Heart left ventricle (tissue), 16 donors: ENCODE measurements at regions not wholly inside any gene's neighbourhood (a gene's known extent, or its start where the extent isn't known, plus 50 kb on each side); places are given as distances from the start of the nearest gene placed in this dataset.

Experiments used
- ATAC-seq, 4 donors: fragments of 200-7000 bp; cut with Tn5 transposase; one replicate each; pipeline ENCODE4 v1.9.1; 2020 to 2022; ENCODE audit warnings: moderate library complexity in 4 of 4, mild to moderate bottlenecking in 3 of 4, moderate number of reproducible peaks in 1 of 4
- DNase-seq, 5 donors: peaks; one replicate each; pipeline ENCODE4 v3.0.0-alpha.2; 2020
- H3K27ac ChIP-seq, 12 donors: fragments of 200-600 bp; sonication (generic) in 4 of 12; one replicate each; pipeline versions ENCODE4 v1.5.0 to v1.8.0; 2016 to 2022; ENCODE audit warnings: mild to moderate bottlenecking in 2 of 12
- H3K27me3 ChIP-seq, 9 donors: fragments of 200-600 bp; sonication (generic) in 2 of 9; one replicate each; pipeline versions ENCODE4 v1.5.1 to v1.8.0; 2016 to 2022; ENCODE audit warnings: mild to moderate bottlenecking in 3 of 9
- H3K36me3 ChIP-seq, 9 donors: fragments of 200-600 bp; sonication (generic) in 2 of 9; one replicate each; pipeline versions ENCODE4 v1.5.0 to v1.8.0; 2018 to 2022; ENCODE audit warnings: mild to moderate bottlenecking in 2 of 9
- H3K4me1 ChIP-seq, 12 donors: fragments of 200-600 bp; sonication (generic) in 4 of 12; one replicate each; pipeline versions ENCODE4 v1.5.0 to v1.8.0; 2016 to 2022; ENCODE audit warnings: mild to moderate bottlenecking in 3 of 12
- H3K4me3 ChIP-seq, 12 donors: fragments of 200-600 bp; sonication (generic) in 4 of 12; one replicate each; pipeline versions ENCODE4 v1.5.0 to v1.8.0; 2017 to 2022; ENCODE audit warnings: mild to moderate bottlenecking in 9 of 12, moderate library complexity in 4 of 12
- H3K9me3 ChIP-seq, 12 donors: fragments of 200-600 bp; sonication (generic) in 4 of 12; one replicate each; pipeline versions ENCODE4 v1.5.0 to v1.8.0; 2016 to 2022; ENCODE audit warnings: mild to moderate bottlenecking in 1 of 12
- POLR2A ChIP-seq, 2 donors: fragments of 450-650 bp; IDR thresholded peaks; one replicate each; pipeline ENCODE4 v1.6.1; 2017; ENCODE audit warnings: antibody characterized with exemption in 2 of 2, mild to moderate bottlenecking in 2 of 2, moderate library complexity in 2 of 2
- WGBS, 4 donors: extraction: QIAGEN DNeasy Blood & Tissue Kit in 2 of 4; methylation state at CpG; one replicate each; pipeline versions ENCODE4 v1.1.5 to v1.1.7; 2013 to 2018; 5-methylcytosine and 5-hydroxymethylcytosine counted together
- intact Hi-C, 10 donors: fragments of 100-400 bp; cut with DNase I; formaldehyde crosslinking; loops; one replicate each; pipeline versions ENCODE4 v1.11.1 to v1.14.2; 2022
- TF ChIP-seq, protein P1 (sequence below), 12 donors: fragments of 200-600 bp; sonication (generic) in 4 of 12; IDR thresholded peaks; one replicate each; pipeline versions ENCODE4 v1.5.0 to v1.8.0; 2018 to 2022; ENCODE audit warnings: antibody characterized with exemption in 12 of 12, mild to moderate bottlenecking in 5 of 12
- donor health status: ischemic (EF 13 %, LVEDD 7.1; RV severe dilation, severe dysfunction).
- donor health status: healthy with polysubstance abuse.
- donor health status: DM: no; HTN: yes; CAD: no.
- donor health status: DM: no; HTN: no; CAD: no.
- donor health status: ischemic (EF 25% LVEDD 6.9; RV normal size, moderate dysfunction).
- donor health status: ischemic (EF 25% LVEDD 5.7; RV mildly dilated, moderate dysfunction).
- donor health status: healthy.
- donor health status: DM: yes; HTN: yes; CAD: no.
- donor health status: ischemic (EF 35%, LVEDD 5.7; RV mildly dilated, moderate dysfunction).
- donor health status: nonischemic (EF 11% LVEDD 7.7; RV severe dilation, severe dysfunction).
- donor health status: DM: yes; HTN: yes; CAD: no.
- donor health status: PGD.
- donor health status: ischemic (EF 29% LVEDD 5.4; RV normal size, mild dysfunction).
- donor health status: nonischemic (EF 23%, LVEDD 6.1; RV moderate dilation, normal function).

DNA sequence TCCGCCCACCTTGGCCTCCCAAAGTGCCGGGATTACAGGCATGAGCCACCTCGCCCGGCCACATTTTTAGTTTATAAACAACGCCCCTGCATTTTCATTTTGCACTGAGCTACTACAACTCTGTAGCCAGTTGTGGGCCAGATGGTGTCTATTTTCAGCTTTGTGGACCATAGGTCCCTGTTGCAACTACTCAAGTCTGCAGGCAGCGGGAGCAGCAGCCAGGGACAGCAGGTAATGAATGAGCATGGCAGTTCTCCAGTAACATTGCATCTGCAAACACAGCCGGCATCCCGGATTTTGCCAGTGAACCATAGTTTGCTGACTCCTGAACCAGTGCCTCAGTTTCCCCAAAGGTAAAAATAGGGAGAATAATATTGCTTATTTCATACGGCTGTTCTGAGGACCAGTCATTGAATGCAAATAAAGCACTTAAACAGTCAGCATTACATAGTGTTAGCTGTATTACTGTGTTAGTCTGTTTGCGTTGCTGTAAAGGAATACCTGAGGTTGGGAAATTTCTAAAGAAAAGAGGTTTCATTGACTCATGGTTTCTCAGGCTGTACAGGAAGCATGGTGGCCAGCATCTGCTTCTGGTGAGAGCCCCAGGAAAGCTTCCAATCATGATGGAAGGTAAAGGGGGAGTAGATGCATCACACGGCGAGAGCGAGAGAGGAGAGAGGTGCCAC lies 65.5 kb upstream of the SLC45A1 start:
- 89 to 95% (median 91%) methylated on average over 13 of the region's 13 CpGs for WGBS, 4 donors
- Histone ChIP-seq H3K36me3 (no peaks in the 10 kb centered on the region), H3K27ac (no peak overlapping the region), H3K9me3 (no peaks in the 10 kb centered on the region), H3K4me3 (no peak overlapping the region), H3K4me1 (no peaks in the 10 kb centered on the region), H3K27me3 (no peaks in the 10 kb centered on the region)
- no peak for ATAC-seq
- intact Hi-C loops, result no loop called here
- DNase-seq, result no peak
- TF ChIP-seq POLR2A (IDR thresholded peaks at IDR 0.05), result no peak
- TF ChIP-seq, protein P1, sequence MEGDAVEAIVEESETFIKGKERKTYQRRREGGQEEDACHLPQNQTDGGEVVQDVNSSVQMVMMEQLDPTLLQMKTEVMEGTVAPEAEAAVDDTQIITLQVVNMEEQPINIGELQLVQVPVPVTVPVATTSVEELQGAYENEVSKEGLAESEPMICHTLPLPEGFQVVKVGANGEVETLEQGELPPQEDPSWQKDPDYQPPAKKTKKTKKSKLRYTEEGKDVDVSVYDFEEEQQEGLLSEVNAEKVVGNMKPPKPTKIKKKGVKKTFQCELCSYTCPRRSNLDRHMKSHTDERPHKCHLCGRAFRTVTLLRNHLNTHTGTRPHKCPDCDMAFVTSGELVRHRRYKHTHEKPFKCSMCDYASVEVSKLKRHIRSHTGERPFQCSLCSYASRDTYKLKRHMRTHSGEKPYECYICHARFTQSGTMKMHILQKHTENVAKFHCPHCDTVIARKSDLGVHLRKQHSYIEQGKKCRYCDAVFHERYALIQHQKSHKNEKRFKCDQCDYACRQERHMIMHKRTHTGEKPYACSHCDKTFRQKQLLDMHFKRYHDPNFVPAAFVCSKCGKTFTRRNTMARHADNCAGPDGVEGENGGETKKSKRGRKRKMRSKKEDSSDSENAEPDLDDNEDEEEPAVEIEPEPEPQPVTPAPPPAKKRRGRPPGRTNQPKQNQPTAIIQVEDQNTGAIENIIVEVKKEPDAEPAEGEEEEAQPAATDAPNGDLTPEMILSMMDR (IDR thresholded peaks at IDR 0.05), result no peak

DNA sequence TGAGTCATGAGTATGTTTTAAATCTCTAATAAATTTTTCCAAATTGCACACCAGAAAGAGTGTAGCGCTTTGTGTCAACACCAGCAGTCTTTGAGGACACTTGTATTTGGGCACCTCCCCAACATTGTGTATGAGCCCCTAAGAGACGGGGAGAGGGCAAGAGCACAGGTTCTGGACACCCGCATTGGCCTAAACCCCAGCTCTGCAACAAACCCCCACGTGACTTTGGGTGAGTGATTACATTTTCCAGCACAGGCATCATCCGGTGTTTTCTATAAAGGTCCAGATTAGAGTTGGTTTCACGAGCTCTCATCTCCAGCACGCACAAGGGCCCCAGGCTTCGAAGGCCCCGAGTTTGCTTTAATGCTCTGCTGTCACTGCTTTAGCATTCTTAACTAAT lies 66.3 kb upstream of the SLC45A1 start:
- no peak for TF ChIP-seq POLR2A (IDR thresholded peaks at IDR 0.05)
- TF ChIP-seq, protein P1 (IDR thresholded peaks at IDR 0.05), result no peak
- Histone ChIP-seq H3K9me3 (no peaks in the 10 kb centered on the region), H3K27me3 (no peaks in the 10 kb centered on the region), H3K4me1 (no peaks in the 10 kb centered on the region), H3K36me3 (no peaks in the 10 kb centered on the region), H3K27ac (peak overlapping the region in 1 of 12 donors; percentile 2), H3K4me3 (no peak overlapping the region)
- 86 to 91% (median 88%) methylated on average over 9 of the region's 9 CpGs for WGBS, 4 donors
- ATAC-seq (no peak), DNase-seq (no peak)
- intact Hi-C loops, result no loop called here

DNA sequence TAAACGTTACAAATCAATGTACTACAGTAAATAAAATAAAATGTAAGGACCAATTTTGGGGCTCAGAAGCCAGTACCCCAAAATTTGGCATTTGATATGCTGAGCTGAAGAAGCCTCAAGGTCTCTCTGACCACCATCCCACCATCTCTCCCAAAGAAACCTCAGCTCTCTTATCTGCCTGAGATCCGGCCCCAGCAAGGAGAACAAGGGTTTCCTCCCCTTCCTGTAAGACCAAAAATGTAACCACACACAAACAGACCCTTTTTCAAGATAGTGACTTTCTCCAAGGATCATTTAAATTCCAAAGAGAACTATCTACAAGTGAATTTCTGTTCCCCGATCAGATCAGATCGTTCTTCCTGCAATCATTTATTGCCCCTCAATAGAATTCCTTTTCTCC lies 68.1 kb upstream of the SLC45A1 start:
- ATAC-seq (no peak), DNase-seq (no peak)
- intact Hi-C loops, result no loop called here
- Histone ChIP-seq H3K36me3 (no peaks in the 10 kb centered on the region), H3K27me3 (no peaks in the 10 kb centered on the region), H3K4me1 (no peaks in the 10 kb centered on the region), H3K4me3 (no peak overlapping the region), H3K9me3 (no peaks in the 10 kb centered on the region), H3K27ac (no peak overlapping the region)
- WGBS, 4 donors, result 51 to 70% (median 62%) methylated on average over 4 of the region's 4 CpGs
- TF ChIP-seq, protein P1 (IDR thresholded peaks at IDR 0.05), result no peak
- TF ChIP-seq POLR2A (IDR thresholded peaks at IDR 0.05), result no peak

DNA sequence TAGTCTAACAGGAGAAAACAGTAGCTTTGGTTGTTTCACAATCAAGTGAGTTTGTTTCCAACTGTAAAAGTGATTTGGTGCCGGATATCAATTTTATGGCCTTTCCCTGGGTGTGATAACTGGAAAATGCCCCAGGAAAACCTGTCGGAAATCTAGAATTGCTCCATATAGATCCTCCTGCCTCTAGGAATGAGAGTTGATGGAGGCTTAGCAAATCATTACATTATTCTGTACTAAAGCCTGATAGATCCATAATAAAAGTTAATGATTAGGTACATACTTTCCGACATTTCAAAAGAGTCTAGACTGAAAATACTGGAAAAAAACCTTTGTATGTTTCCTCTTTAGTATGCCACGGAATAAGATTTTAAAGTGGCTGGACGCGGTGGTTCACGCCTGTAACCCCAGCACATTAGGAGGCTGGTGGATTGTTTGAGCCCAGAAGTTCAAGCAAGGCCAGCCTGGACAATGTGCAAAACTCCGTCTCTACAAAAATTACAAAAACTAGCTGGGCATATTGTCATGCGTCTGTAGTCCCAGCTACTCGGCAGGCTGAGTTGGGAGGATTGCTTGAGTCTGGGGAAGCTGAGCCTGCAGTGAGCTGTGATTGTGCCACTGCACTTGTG lies 70.0 kb upstream of the SLC45A1 start:
- DNase-seq, result no peak
- Histone ChIP-seq H3K27me3 (no peaks in the 10 kb centered on the region), H3K4me3 (no peak overlapping the region), H3K27ac (no peak overlapping the region), H3K9me3 (no peaks in the 10 kb centered on the region), H3K4me1 (no peaks in the 10 kb centered on the region), H3K36me3 (no peaks in the 10 kb centered on the region)
- intact Hi-C loops, result no loop called here
- 94 to 97% (median 96%) methylated on average over 10 of the region's 10 CpGs for WGBS, 4 donors
- TF ChIP-seq, protein P1 (IDR thresholded peaks at IDR 0.05), result no peak
- TF ChIP-seq POLR2A (IDR thresholded peaks at IDR 0.05), result no peak
- ATAC-seq, result no peak
